SK-N-SH (cell line): ENCODE measurements at regions not wholly inside any gene's neighbourhood (a gene's known extent, or its start where the extent isn't known, plus 50 kb on each side); places are given as distances from the start of the nearest gene placed in this dataset.

Source experiments
- CTCF ChIA-PET: fragments of 300-600, 350-600 bp; formaldehyde crosslinking; extraction: SDS; loops from one replicate; lab custom pipeline; 2021; lab: Yijun Ruan, JAX
- POLR2A ChIA-PET: fragments of 350-600 bp; sonication (Branson Sonifier 250); formaldehyde crosslinking; extraction: SDS; loops from one replicate; lab custom pipeline; 2020; ENCODE audit warnings: antibody characterized with exemption, inconsistent platforms; lab: Yijun Ruan, JAX
- DNase-seq: peaks from one replicate; pipeline ENCODE4 v3.0.0; 2012
- H2AFZ ChIP-seq: fragments of 200-600 bp; sonication (generic); 2 replicates; pipeline ENCODE4 v1.8.1; 2016; ENCODE audit warnings: antibody characterized with exemption, mild to moderate bottlenecking, low read depth
- H3F3A ChIP-seq: fragments of 200-600 bp; sonication (generic); replicated peaks from 2 replicates; pipeline ENCODE3; 2016; ENCODE audit warnings: antibody characterized with exemption, mild to moderate bottlenecking; ENCODE audit not compliant: insufficient read depth
- H3K27ac ChIP-seq, 2 experiments: fragments of 200-500 bp in 1 of 2; fragments of 200-600 bp in 1 of 2; sonication (Bioruptor generic) in 1 of 2; sonication (generic), shearing (Covaris generic) in 1 of 2; 2 replicates each; pipeline versions ENCODE4 v1.5.1 to v1.6.1; 2014 to 2016; ENCODE audit warnings: low read depth in 2 of 2, inconsistent platforms in 1 of 2, low read length in 1 of 2, mild to moderate bottlenecking in 1 of 2, mixed read lengths in 1 of 2
- H3K27me3 ChIP-seq: fragments of 200-600 bp; sonication (generic), shearing (Covaris generic); 2 replicates; pipeline ENCODE4 v1.6.1; 2016; ENCODE audit warnings: mixed run types; ENCODE audit not compliant: insufficient read depth
- H3K36me3 ChIP-seq, 2 experiments: fragments of 200-500 bp in 1 of 2; fragments of 200-600 bp in 1 of 2; sonication (Bioruptor generic) in 1 of 2; sonication (generic) in 1 of 2; replicated peaks in 1 of 2; 2 replicates each; pipeline versions ENCODE3 to v1.5.1; 2014 to 2016; ENCODE audit warnings: low read length in 1 of 2, mild to moderate bottlenecking in 1 of 2; ENCODE audit not compliant: insufficient read depth in 2 of 2, control insufficient read depth in 1 of 2
- H3K4me1 ChIP-seq, 2 experiments: fragments of 200-500 bp in 1 of 2; fragments of 200-600 bp in 1 of 2; sonication (Bioruptor generic) in 1 of 2; sonication (generic), shearing (Covaris generic) in 1 of 2; 2 replicates each; pipeline versions ENCODE4 v1.5.1 to v1.6.1; 2014 to 2016; ENCODE audit warnings: low read depth in 1 of 2, low read length in 1 of 2, mixed run types in 1 of 2; ENCODE audit not compliant: insufficient read depth in 2 of 2, control insufficient read depth in 1 of 2
- H3K4me2 ChIP-seq: fragments of 200-600 bp; sonication (generic), shearing (Covaris generic); 2 replicates; pipeline ENCODE4 v1.6.1; 2017; ENCODE audit warnings: mixed run types
- H3K4me3 ChIP-seq, 2 experiments: fragments of 200-500 bp in 1 of 2; fragments of 200-600 bp in 1 of 2; sonication (Bioruptor generic) in 1 of 2; sonication (generic), shearing (Covaris generic) in 1 of 2; 2 replicates each; pipeline versions ENCODE4 v1.5.1 to v1.8.1; 2014 to 2016; ENCODE audit warnings: low read depth in 2 of 2, inconsistent platforms in 1 of 2, low read length in 1 of 2, mild to moderate bottlenecking in 1 of 2, mixed read lengths in 1 of 2, moderate library complexity in 1 of 2
- H3K79me2 ChIP-seq: fragments of 200-600 bp; sonication (generic); 2 replicates; pipeline ENCODE4 v1.8.1; 2017; ENCODE audit warnings: mild to moderate bottlenecking; ENCODE audit not compliant: insufficient read depth
- H3K9ac ChIP-seq: fragments of 200-600 bp; sonication (generic); 2 replicates; pipeline ENCODE4 v1.6.1; 2017; ENCODE audit warnings: mixed run types
- H3K9me2 ChIP-seq: fragments of 200-600 bp; sonication (generic); 2 replicates; pipeline ENCODE4 v1.6.1; 2017; ENCODE audit warnings: mixed run types
- H3K9me3 ChIP-seq: fragments of 200-600 bp; sonication (generic); 2 replicates; pipeline ENCODE4 v1.6.1; 2017; ENCODE audit warnings: mixed run types, mild to moderate bottlenecking, moderate library complexity
- H4K20me1 ChIP-seq: fragments of 200-600 bp; sonication (generic); 2 replicates; pipeline ENCODE4 v1.6.1; 2017; ENCODE audit warnings: mild to moderate bottlenecking, mixed run types; ENCODE audit not compliant: insufficient read depth
- CHD2 ChIP-seq: fragments of 150-350 bp; IDR thresholded peaks from 2 replicates; pipeline ENCODE4 v1.6.1; 2018; ENCODE audit warnings: low read length; ENCODE audit not compliant: partially characterized antibody
- CTCF ChIP-seq: fragments of 200-600 bp; sonication (generic); IDR thresholded peaks from 2 replicates; pipeline ENCODE4 v1.6.1; 2017; ENCODE audit warnings: antibody characterized with exemption, mild to moderate bottlenecking, moderate library complexity
- EP300 ChIP-seq, 2 experiments: IDR thresholded peaks; 2 replicates each; pipeline versions ENCODE4 v1.4.0 to v1.6.1; 2012; ENCODE audit warnings: borderline replicate concordance in 1 of 2, low read depth in 1 of 2, low read length in 1 of 2
- FOSL2 ChIP-seq: IDR thresholded peaks from 2 replicates; pipeline ENCODE4 v1.4.0; 2012; ENCODE audit warnings: low read depth, mild to moderate bottlenecking, moderate library complexity, borderline replicate concordance
- GABPA ChIP-seq: IDR thresholded peaks from 2 replicates; pipeline ENCODE4 v1.4.0; 2012; ENCODE audit warnings: low read depth, mild to moderate bottlenecking
- MAX ChIP-seq: IDR thresholded peaks from 2 replicates; pipeline ENCODE4 v1.4.0; 2012; ENCODE audit warnings: low read depth
- NFIC ChIP-seq: IDR thresholded peaks from 2 replicates; pipeline ENCODE4 v1.4.0; 2012; ENCODE audit warnings: borderline replicate concordance
- RAD21 ChIP-seq: IDR thresholded peaks from 2 replicates; pipeline ENCODE4 v1.6.1; 2012; ENCODE audit warnings: mild to moderate bottlenecking, low read length
- RFX5 ChIP-seq: IDR thresholded peaks from 2 replicates; pipeline ENCODE4 v1.6.1; 2012; ENCODE audit warnings: mild to moderate bottlenecking, improper control_type of control experiment, low read length
- SMC3 ChIP-seq: IDR thresholded peaks from 2 replicates; pipeline ENCODE4 v1.6.1; 2012; ENCODE audit warnings: low read depth, low read length, improper control_type of control experiment
- TAF1 ChIP-seq: IDR thresholded peaks from 2 replicates; pipeline ENCODE4 v1.6.1; 2012; ENCODE audit warnings: low read depth, mild to moderate bottlenecking, low read length, moderate library complexity, borderline replicate concordance
- TEAD4 ChIP-seq: IDR thresholded peaks from 2 replicates; pipeline ENCODE4 v1.4.0; 2012; ENCODE audit warnings: mild to moderate bottlenecking, borderline replicate concordance; ENCODE audit not compliant: insufficient read depth
- WGBS: methylation state at CpG from one replicate; pipeline ENCODE4 v1.1.6; 2017; ENCODE audit warnings: low lambda C conversion rate; 5-methylcytosine and 5-hydroxymethylcytosine counted together
- TF ChIP-seq, protein P1 (sequence below): IDR thresholded peaks from 2 replicates; pipeline ENCODE4; 2012
- TF ChIP-seq, protein P2 (sequence below): fragments of 150-350 bp; IDR thresholded peaks from 2 replicates; pipeline ENCODE4 v1.6.1; 2017; ENCODE audit warnings: antibody characterized with exemption, low read length, low read depth, borderline replicate concordance
- TF ChIP-seq, protein P3 (sequence below): IDR thresholded peaks from 2 replicates; pipeline ENCODE4 v1.4.0; 2012; ENCODE audit warnings: low read depth, borderline replicate concordance

DNA sequence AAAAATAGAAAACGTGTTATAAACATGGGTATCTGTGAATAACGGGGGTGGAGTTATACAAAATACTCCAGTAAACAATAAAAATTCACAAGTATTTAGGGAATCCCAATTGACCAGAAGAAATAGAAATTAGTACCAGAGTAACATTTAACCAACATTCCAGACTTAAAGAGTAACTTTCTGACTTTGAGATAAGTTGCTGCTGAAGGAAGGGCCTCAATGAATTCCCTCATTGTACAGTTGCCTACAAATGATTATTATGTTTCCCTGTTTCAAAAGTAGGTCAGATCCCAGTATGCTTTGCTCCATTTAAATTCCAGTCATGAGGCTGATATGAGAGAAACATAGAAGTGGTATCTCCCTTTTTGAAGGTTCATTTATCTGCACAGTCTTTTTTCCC lies 88.3 kb upstream of the KCNH7 start (continued):
- TF ChIP-seq, protein P1, sequence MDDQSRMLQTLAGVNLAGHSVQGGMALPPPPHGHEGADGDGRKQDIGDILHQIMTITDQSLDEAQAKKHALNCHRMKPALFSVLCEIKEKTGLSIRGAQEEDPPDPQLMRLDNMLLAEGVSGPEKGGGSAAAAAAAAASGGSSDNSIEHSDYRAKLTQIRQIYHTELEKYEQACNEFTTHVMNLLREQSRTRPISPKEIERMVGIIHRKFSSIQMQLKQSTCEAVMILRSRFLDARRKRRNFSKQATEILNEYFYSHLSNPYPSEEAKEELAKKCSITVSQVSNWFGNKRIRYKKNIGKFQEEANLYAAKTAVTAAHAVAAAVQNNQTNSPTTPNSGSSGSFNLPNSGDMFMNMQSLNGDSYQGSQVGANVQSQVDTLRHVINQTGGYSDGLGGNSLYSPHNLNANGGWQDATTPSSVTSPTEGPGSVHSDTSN, result no peak
- TF ChIP-seq, protein P2, sequence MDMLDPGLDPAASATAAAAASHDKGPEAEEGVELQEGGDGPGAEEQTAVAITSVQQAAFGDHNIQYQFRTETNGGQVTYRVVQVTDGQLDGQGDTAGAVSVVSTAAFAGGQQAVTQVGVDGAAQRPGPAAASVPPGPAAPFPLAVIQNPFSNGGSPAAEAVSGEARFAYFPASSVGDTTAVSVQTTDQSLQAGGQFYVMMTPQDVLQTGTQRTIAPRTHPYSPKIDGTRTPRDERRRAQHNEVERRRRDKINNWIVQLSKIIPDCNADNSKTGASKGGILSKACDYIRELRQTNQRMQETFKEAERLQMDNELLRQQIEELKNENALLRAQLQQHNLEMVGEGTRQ, result no peak
- TF ChIP-seq MAX, result no peak
- TF ChIP-seq EP300 (IDR thresholded peaks at IDR 0.05; ENCODE audit: borderline replicate concordance in 1 of 2, low read depth in 1 of 2, low read length in 1 of 2), result no peak

- ChIA-PET POLR2A (no interaction called here), CTCF (no interaction called here)
- no peaks in the 10 kb centered on the region for H3K9me3 ChIP-seq
- no peak overlapping the region for H3K9ac ChIP-seq
- 44% methylated on average over 2 of the region's 2 CpGs for WGBS
- H3K27ac ChIP-seq, result peak overlapping the region in 1 of 2 experiments; percentile 34; a peak in 1 of 4 replicates
- TF ChIP-seq FOSL2, result 0 out of 2 replicates have a peak, but pooled peaks have one; percentile 47
- TF ChIP-seq EP300 (IDR thresholded peaks at IDR 0.05; ENCODE audit: borderline replicate concordance in 1 of 2, low read depth in 1 of 2, low read length in 1 of 2), result no peak
- no peaks in the 10 kb centered on the region for H4K20me1 ChIP-seq
- H3K27me3 ChIP-seq, result no peaks in the 10 kb centered on the region
- 0 out of 2 replicates have a peak overlapping the region, but pooled peaks have one; percentile 7 for H3K4me2 ChIP-seq
- DNase-seq, result no peak
- no peaks in the 10 kb centered on the region for H3K4me1 ChIP-seq
- H3F3A ChIP-seq, result no peaks in the 10 kb centered on the region
- H3K4me3 ChIP-seq, result no peak overlapping the region
- no peaks in the 10 kb centered on the region for H3K36me3 ChIP-seq
- no peaks in the 10 kb centered on the region for H3K9me2 ChIP-seq
- H3K79me2 ChIP-seq, result no peaks in the 10 kb centered on the region
- H2AFZ ChIP-seq, result 0 out of 2 replicates have a peak overlapping the region, but pooled peaks have one; percentile 34
These were observed 87.9 kb upstream of the KCNH7 start for GRCh38 chr2:162926501-162926900.

GRCh38 chr2:162925595-162925994 lies 87.0 kb upstream of the KCNH7 start:
- Histone ChIP-seq H3K9me2 (no peaks in the 10 kb centered on the region), H3K9me3 (no peaks in the 10 kb centered on the region), H3K4me2 (no peak overlapping the region), H3F3A (no peaks in the 10 kb centered on the region), H3K79me2 (no peaks in the 10 kb centered on the region), H3K36me3 (no peaks in the 10 kb centered on the region), H3K27me3 (no peaks in the 10 kb centered on the region), H3K27ac (no peak overlapping the region), H2AFZ (0 out of 2 replicates have a peak overlapping the region, but pooled peaks have one; percentile 34), H3K9ac (no peak overlapping the region), H4K20me1 (no peaks in the 10 kb centered on the region), H3K4me3 (no peak overlapping the region)
- POLR2A ChIA-PET, result no interaction called here
- CTCF ChIA-PET, result no interaction called here
- no peak for DNase-seq
- TF ChIP-seq SMC3 (no peak), RAD21 (no peak), NFIC (no peak), TEAD4 (no peak), RFX5 (no peak), CHD2 (no peak), GABPA (no peak), FOSL2 (no peak), CTCF (no peak), TAF1 (no peak)
- TF ChIP-seq, protein P3, sequence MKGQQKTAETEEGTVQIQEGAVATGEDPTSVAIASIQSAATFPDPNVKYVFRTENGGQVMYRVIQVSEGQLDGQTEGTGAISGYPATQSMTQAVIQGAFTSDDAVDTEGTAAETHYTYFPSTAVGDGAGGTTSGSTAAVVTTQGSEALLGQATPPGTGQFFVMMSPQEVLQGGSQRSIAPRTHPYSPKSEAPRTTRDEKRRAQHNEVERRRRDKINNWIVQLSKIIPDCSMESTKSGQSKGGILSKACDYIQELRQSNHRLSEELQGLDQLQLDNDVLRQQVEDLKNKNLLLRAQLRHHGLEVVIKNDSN, result no peak
- TF ChIP-seq, all 33 proteins: peak for 0
- no peaks in the 10 kb centered on the region for H3K4me1 ChIP-seq
